Testis (tissue), 2 donors: ENCODE measurements at regions not wholly inside any gene's neighbourhood (a gene's known extent, or its start where the extent isn't known, plus 50 kb on each side); places are given as distances from the start of the nearest gene placed in this dataset.

Source experiments
- POLR2A ChIP-seq: fragments of 450-650 bp; IDR thresholded peaks from one replicate; pipeline ENCODE4 v1.6.1; 2017; ENCODE audit warnings: antibody characterized with exemption, mild to moderate bottlenecking, moderate library complexity
- TF ChIP-seq, protein P1 (sequence below), 3 experiments: fragments of 450-650 bp in 2 of 3; fragments of 200-600 bp in 1 of 3; sonication (generic) in 1 of 3; IDR thresholded peaks; one replicate each; pipeline ENCODE4 v1.5.1; 2016 to 2019; ENCODE audit warnings: antibody characterized with exemption in 3 of 3, mild to moderate bottlenecking in 2 of 3, moderate library complexity in 1 of 3

DNA sequence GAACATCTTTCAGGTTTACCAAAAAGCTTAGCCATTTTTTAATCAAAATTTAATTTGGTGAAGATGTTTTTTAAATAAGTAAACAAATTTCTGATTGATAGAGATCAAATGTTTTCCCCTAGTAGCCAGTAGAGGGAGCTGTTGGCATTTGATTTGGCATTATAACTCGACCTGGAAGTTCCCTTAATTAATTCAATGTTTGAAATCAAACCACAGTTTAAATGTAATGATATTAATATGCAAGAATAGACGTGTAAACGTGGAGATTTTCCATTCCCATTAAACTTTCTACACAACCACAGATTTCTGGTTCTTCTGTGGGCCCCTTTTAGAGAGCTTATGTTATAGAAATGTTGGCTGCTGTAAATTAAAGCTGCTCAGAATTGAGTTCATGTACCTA lies 148.1 kb upstream of the MPDZ start:
- no peak for TF ChIP-seq POLR2A
- TF ChIP-seq, protein P1, sequence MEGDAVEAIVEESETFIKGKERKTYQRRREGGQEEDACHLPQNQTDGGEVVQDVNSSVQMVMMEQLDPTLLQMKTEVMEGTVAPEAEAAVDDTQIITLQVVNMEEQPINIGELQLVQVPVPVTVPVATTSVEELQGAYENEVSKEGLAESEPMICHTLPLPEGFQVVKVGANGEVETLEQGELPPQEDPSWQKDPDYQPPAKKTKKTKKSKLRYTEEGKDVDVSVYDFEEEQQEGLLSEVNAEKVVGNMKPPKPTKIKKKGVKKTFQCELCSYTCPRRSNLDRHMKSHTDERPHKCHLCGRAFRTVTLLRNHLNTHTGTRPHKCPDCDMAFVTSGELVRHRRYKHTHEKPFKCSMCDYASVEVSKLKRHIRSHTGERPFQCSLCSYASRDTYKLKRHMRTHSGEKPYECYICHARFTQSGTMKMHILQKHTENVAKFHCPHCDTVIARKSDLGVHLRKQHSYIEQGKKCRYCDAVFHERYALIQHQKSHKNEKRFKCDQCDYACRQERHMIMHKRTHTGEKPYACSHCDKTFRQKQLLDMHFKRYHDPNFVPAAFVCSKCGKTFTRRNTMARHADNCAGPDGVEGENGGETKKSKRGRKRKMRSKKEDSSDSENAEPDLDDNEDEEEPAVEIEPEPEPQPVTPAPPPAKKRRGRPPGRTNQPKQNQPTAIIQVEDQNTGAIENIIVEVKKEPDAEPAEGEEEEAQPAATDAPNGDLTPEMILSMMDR (IDR thresholded peaks at IDR 0.05), result peak; percentile 61 to 80 (median 72)
